SK-N-MC (cell line): ENCODE measurements at regions not wholly inside any gene's neighbourhood (a gene's known extent, or its start where the extent isn't known, plus 50 kb on each side); places are given as distances from the start of the nearest gene placed in this dataset.

ENCODE experiments used
- EZH2 ChIP-seq: fragments of 200-600 bp; sonication (generic); IDR thresholded peaks from one replicate; pipeline ENCODE4 v1.6.1; 2017; ENCODE audit warnings: antibody characterized with exemption
- POLR2AphosphoS5 ChIP-seq: IDR thresholded peaks from 2 replicates; pipeline ENCODE4 v1.6.1; 2012; ENCODE audit warnings: mild to moderate bottlenecking, low read depth, low read length, borderline replicate concordance

DNA sequence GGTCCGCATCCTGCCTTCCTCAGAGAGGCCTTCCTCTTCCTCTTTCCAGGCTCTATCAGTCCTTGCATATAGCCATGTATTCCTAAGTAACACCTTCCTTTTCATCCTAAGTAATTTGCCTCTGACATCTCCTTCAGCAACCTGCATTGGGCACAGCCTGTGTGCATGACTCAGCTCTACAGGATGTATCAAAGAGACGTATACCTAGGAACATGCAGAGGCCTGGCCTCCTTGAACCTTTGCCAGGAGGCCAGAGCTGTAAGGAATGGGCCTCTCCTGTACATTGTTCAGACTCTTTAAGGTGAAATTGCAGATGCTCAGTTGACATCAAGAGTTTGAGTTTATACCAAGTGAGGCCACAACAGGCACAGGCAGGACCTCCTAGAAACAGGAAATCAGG is 76.0 kb upstream of the CELF4 start:
- TF ChIP-seq EZH2 (no peak), POLR2AphosphoS5 (no peak)
